ENCODE measurements at regions not wholly inside any gene's neighbourhood (a gene's known extent, or its start where the extent isn't known, plus 50 kb on each side); places are given as distances from the start of the nearest gene placed in this dataset.

DNA sequence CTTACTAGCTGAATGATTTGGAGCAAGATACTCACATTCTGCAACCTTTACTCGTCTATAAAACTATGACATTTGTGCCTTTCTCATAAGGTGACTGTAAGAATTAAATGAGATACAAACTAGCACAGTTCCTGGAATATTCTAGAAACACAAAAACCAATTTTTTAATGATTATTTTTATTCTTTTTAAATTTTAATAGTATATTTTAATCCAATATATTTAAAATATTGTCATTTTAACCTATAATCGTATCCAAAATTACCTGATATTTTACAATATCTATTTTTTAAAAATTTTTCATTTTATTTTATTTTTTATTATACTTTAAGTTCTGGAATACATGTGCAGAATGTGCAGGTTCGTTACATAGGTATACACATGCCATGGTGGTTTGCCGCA lies 238.1 kb downstream of the OLFM4 start:
- DNase-seq (no peak), ATAC-seq (replicated peaks in 1 of 4) (no peak)
- Mint-ChIP-seq H3K36me3 (no peaks in the 10 kb centered on the region), H3K9me3 (peaks cover 2 to 7% (median 6%) of the 10 kb centered on the region in 3 donors), H3K4me3 (no peak overlapping the region), H3K27me3 (no peaks in the 10 kb centered on the region), H3K4me1 (no peaks in the 10 kb centered on the region), H3K27ac (no peak overlapping the region)
- ChIA-PET CTCF (no interaction called here), POLR2A (no interaction called here)
- Histone ChIP-seq H3K4me3 (ENCODE audit: control insufficient read depth in 1 of 2, extremely low read depth in 1 of 2, low read length in 1 of 2) (no peak overlapping the region), H3K27me3 (replicated peaks in 1 of 2; ENCODE audit: control insufficient read depth in 2 of 2, extremely low read depth in 1 of 2, insufficient read depth in 2 of 2, low read length in 1 of 2) (no peaks in the 10 kb centered on the region), H3K9me3 (no peaks in the 10 kb centered on the region), H3K4me1 (ENCODE audit: control insufficient read depth in 1 of 2, extremely low read depth in 1 of 2, insufficient read depth in 2 of 2, low read length in 2 of 2) (no peaks in the 10 kb centered on the region), H3K27ac (ENCODE audit: low read length) (no peak overlapping the region), H3K36me3 (ENCODE audit: control insufficient read depth in 2 of 2, extremely low read depth in 1 of 2, insufficient read depth in 1 of 2, low read length in 1 of 2) (no peaks in the 10 kb centered on the region)
- WGBS (ENCODE audit: insufficient coverage) = no CpG with 5 or more reads among the region's 4 CpGs

- no peaks in the 10 kb centered on the region for H3K27me3 Mint-ChIP-seq
- Histone ChIP-seq H3K36me3 (ENCODE audit: control insufficient read depth in 2 of 2, extremely low read depth in 1 of 2, insufficient read depth in 1 of 2, low read length in 1 of 2) (no peaks in the 10 kb centered on the region), H3K9me3 (no peaks in the 10 kb centered on the region), H3K27me3 (replicated peaks in 1 of 2; ENCODE audit: control insufficient read depth in 2 of 2, extremely low read depth in 1 of 2, insufficient read depth in 2 of 2, low read length in 1 of 2) (no peaks in the 10 kb centered on the region), H3K27ac (ENCODE audit: low read length) (no peak overlapping the region), H3K4me1 (ENCODE audit: control insufficient read depth in 1 of 2, extremely low read depth in 1 of 2, insufficient read depth in 2 of 2, low read length in 2 of 2) (no peaks in the 10 kb centered on the region), H3K4me3 (ENCODE audit: control insufficient read depth in 1 of 2, extremely low read depth in 1 of 2, low read length in 1 of 2) (no peak overlapping the region)
- H3K4me1 Mint-ChIP-seq = no peaks in the 10 kb centered on the region
- ChIA-PET CTCF (no interaction called here), POLR2A (no interaction called here)
- no peak for DNase-seq
- 77% methylated on average over 3 of the region's 6 CpGs for WGBS (ENCODE audit: insufficient coverage)
- no peak overlapping the region for H3K27ac Mint-ChIP-seq
- ATAC-seq (replicated peaks in 1 of 4) = no peak
- no peaks in the 10 kb centered on the region for H3K36me3 Mint-ChIP-seq
- peaks cover 3 to 7% (median 7%) of the 10 kb centered on the region in 3 donors for H3K9me3 Mint-ChIP-seq
- H3K4me3 Mint-ChIP-seq = no peak overlapping the region
Observed at GRCh38 chr13:53269634-53270033, 241.0 kb downstream of the OLFM4 start.

DNA sequence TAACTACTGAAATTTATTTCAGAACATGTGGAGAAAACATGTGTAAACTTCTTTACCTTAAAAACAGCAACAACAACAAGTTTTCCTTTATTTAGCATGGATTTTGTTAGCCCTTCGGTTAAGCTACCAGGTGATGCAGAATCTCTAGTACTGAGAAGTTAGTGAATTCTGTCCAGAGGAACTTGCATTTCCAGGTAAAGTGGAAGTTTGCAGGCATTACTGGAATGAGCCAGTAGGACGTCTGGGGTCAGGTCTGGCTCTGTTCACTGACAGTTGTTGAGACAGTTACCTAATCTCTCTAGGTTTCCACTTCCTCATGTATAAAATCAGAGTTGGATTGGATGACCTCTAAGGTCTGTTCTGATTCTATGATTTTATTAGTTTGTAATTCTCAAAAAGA lies 244.3 kb downstream of the OLFM4 start:
- Histone ChIP-seq H3K27ac (ENCODE audit: low read length) (no peak overlapping the region), H3K27me3 (replicated peaks in 1 of 2; ENCODE audit: control insufficient read depth in 2 of 2, extremely low read depth in 1 of 2, insufficient read depth in 2 of 2, low read length in 1 of 2) (no peaks in the 10 kb centered on the region), H3K4me3 (ENCODE audit: control insufficient read depth in 1 of 2, extremely low read depth in 1 of 2, low read length in 1 of 2) (no peak overlapping the region), H3K9me3 (no peaks in the 10 kb centered on the region), H3K4me1 (ENCODE audit: control insufficient read depth in 1 of 2, extremely low read depth in 1 of 2, insufficient read depth in 2 of 2, low read length in 2 of 2) (no peaks in the 10 kb centered on the region), H3K36me3 (ENCODE audit: control insufficient read depth in 2 of 2, extremely low read depth in 1 of 2, insufficient read depth in 1 of 2, low read length in 1 of 2) (no peaks in the 10 kb centered on the region)
- DNase-seq (no peak), ATAC-seq (replicated peaks in 1 of 4) (no peak)
- peaks cover 0 to 7% (median 3%) of the 10 kb centered on the region in 3 donors for H3K9me3 Mint-ChIP-seq
- H3K27me3 Mint-ChIP-seq = no peaks in the 10 kb centered on the region
- no peaks in the 10 kb centered on the region for H3K36me3 Mint-ChIP-seq
- no peaks in the 10 kb centered on the region for H3K4me1 Mint-ChIP-seq
- no peak overlapping the region for H3K4me3 Mint-ChIP-seq
- 67% methylated on average over 2 of the region's 2 CpGs for WGBS (ENCODE audit: insufficient coverage)
- ChIA-PET CTCF (no interaction called here), POLR2A (no interaction called here)
- no peak overlapping the region for H3K27ac Mint-ChIP-seq

- no peak for ATAC-seq (replicated peaks in 1 of 4)
- peaks cover 0 to 4% (median 3%) of the 10 kb centered on the region in 3 donors for H3K9me3 Mint-ChIP-seq
- CTCF ChIA-PET = no interaction called here
Observed at GRCh38 chr13:53276265-53276664, 247.7 kb downstream of the OLFM4 start.

DNA sequence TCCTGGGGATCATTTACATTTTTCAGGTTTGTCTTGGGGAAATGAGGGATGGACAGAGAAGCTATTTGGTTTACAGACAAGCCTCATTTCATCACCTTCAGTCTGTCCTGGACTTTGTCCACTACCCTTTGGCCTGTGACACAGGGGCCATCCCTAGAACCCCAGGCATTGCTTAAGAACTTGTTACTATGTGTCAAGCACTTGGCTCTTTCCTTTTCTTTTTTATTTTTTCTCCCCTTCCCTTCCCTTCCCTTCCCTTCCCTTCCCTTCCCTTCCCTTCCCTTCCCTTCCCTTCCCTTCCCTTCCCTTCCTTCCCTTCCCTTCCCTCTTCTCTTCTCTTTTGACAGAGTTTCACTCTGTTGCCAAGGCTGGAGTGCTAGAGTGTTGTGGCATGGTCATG lies 253.1 kb downstream of the OLFM4 start:
- H3K36me3 ChIP-seq (ENCODE audit: control insufficient read depth in 2 of 2, extremely low read depth in 1 of 2, insufficient read depth in 1 of 2, low read length in 1 of 2) = no peaks in the 10 kb centered on the region
- ATAC-seq (replicated peaks in 1 of 4) (no peak), DNase-seq (no peak)
- H3K27ac ChIP-seq (ENCODE audit: low read length) = no peak overlapping the region
- Mint-ChIP-seq H3K4me1 (no peaks in the 10 kb centered on the region), H3K9me3 (peaks cover 0 to 1% (median 0%) of the 10 kb centered on the region in 3 donors), H3K4me3 (no peak overlapping the region), H3K27ac (no peak overlapping the region), H3K36me3 (no peaks in the 10 kb centered on the region), H3K27me3 (no peaks in the 10 kb centered on the region)
- ChIA-PET CTCF (no interaction called here), POLR2A (no interaction called here)
- H3K27me3 ChIP-seq (replicated peaks in 1 of 2; ENCODE audit: control insufficient read depth in 2 of 2, extremely low read depth in 1 of 2, insufficient read depth in 2 of 2, low read length in 1 of 2) = no peaks in the 10 kb centered on the region
- H3K4me3 ChIP-seq (ENCODE audit: control insufficient read depth in 1 of 2, extremely low read depth in 1 of 2, low read length in 1 of 2) = no peak overlapping the region
- H3K4me1 ChIP-seq (ENCODE audit: control insufficient read depth in 1 of 2, extremely low read depth in 1 of 2, insufficient read depth in 2 of 2, low read length in 2 of 2) = no peaks in the 10 kb centered on the region
- H3K9me3 ChIP-seq = no peaks in the 10 kb centered on the region

More at GRCh38 chr13:53276265-53276664, 247.7 kb downstream of the OLFM4 start:
- H3K4me3 Mint-ChIP-seq = no peak overlapping the region
- H3K4me1 Mint-ChIP-seq = no peaks in the 10 kb centered on the region
- no peaks in the 10 kb centered on the region for H3K36me3 Mint-ChIP-seq
- no peaks in the 10 kb centered on the region for H3K4me1 ChIP-seq (ENCODE audit: control insufficient read depth in 1 of 2, extremely low read depth in 1 of 2, insufficient read depth in 2 of 2, low read length in 2 of 2)
- POLR2A ChIA-PET = no interaction called here
- H3K27me3 Mint-ChIP-seq = no peaks in the 10 kb centered on the region
- H3K4me3 ChIP-seq (ENCODE audit: control insufficient read depth in 1 of 2, extremely low read depth in 1 of 2, low read length in 1 of 2) = no peak overlapping the region
- H3K27ac Mint-ChIP-seq = no peak overlapping the region
- no peaks in the 10 kb centered on the region for H3K9me3 ChIP-seq
- no peak for DNase-seq
- no CpG with 5 or more reads among the region's 2 CpGs for WGBS (ENCODE audit: insufficient coverage)
- H3K27ac ChIP-seq (ENCODE audit: low read length) = no peak overlapping the region
- no peaks in the 10 kb centered on the region for H3K27me3 ChIP-seq (replicated peaks in 1 of 2; ENCODE audit: control insufficient read depth in 2 of 2, extremely low read depth in 1 of 2, insufficient read depth in 2 of 2, low read length in 1 of 2)
- no peaks in the 10 kb centered on the region for H3K36me3 ChIP-seq (ENCODE audit: control insufficient read depth in 2 of 2, extremely low read depth in 1 of 2, insufficient read depth in 1 of 2, low read length in 1 of 2)

GRCh38 chr13:53285896-53286430 lies 257.4 kb downstream of the OLFM4 start:
- ATAC-seq (replicated peaks in 1 of 4) (no peak), DNase-seq (no peak)
- Histone ChIP-seq H3K36me3 (ENCODE audit: control insufficient read depth in 2 of 2, extremely low read depth in 1 of 2, insufficient read depth in 1 of 2, low read length in 1 of 2) (no peaks in the 10 kb centered on the region), H3K27ac (ENCODE audit: low read length) (no peak overlapping the region), H3K9me3 (no peaks in the 10 kb centered on the region), H3K27me3 (replicated peaks in 1 of 2; ENCODE audit: control insufficient read depth in 2 of 2, extremely low read depth in 1 of 2, insufficient read depth in 2 of 2, low read length in 1 of 2) (no peaks in the 10 kb centered on the region), H3K4me3 (ENCODE audit: control insufficient read depth in 1 of 2, extremely low read depth in 1 of 2, low read length in 1 of 2) (no peak overlapping the region), H3K4me1 (ENCODE audit: control insufficient read depth in 1 of 2, extremely low read depth in 1 of 2, insufficient read depth in 2 of 2, low read length in 2 of 2) (no peaks in the 10 kb centered on the region)
- WGBS (ENCODE audit: insufficient coverage) = no CpG with 5 or more reads among the region's 7 CpGs
- no peaks in the 10 kb centered on the region for H3K27me3 Mint-ChIP-seq
- H3K4me3 Mint-ChIP-seq = no peak overlapping the region
- H3K27ac Mint-ChIP-seq = no peak overlapping the region
- CTCF ChIA-PET = interaction anchor here in 1 of 2 donors (0.7 kb wide), 1 partner anchor 33 kb away, joined by 4 read pairs; no protein-coding TSS in a partner anchor
- POLR2A ChIA-PET = no interaction called here
- no peaks in the 10 kb centered on the region for H3K4me1 Mint-ChIP-seq
- no peaks in the 10 kb centered on the region for H3K36me3 Mint-ChIP-seq
- peaks cover 0 to 1% (median under 1%) of the 10 kb centered on the region in 3 donors for H3K9me3 Mint-ChIP-seq

GRCh38 chr13:53298396-53298795 lies 269.8 kb downstream of the OLFM4 start:
- Mint-ChIP-seq H3K9me3 (peaks cover 3% of the 10 kb centered on the region in 3 donors), H3K4me3 (no peak overlapping the region), H3K4me1 (no peaks in the 10 kb centered on the region), H3K27me3 (no peaks in the 10 kb centered on the region), H3K36me3 (no peaks in the 10 kb centered on the region), H3K27ac (no peak overlapping the region)
- POLR2A ChIA-PET = no interaction called here
- DNase-seq (no peak), ATAC-seq (replicated peaks in 1 of 4) (no peak)
- no peaks in the 10 kb centered on the region for H3K9me3 ChIP-seq
- no peaks in the 10 kb centered on the region for H3K27me3 ChIP-seq (replicated peaks in 1 of 2; ENCODE audit: control insufficient read depth in 2 of 2, extremely low read depth in 1 of 2, insufficient read depth in 2 of 2, low read length in 1 of 2)
- no peaks in the 10 kb centered on the region for H3K36me3 ChIP-seq (ENCODE audit: control insufficient read depth in 2 of 2, extremely low read depth in 1 of 2, insufficient read depth in 1 of 2, low read length in 1 of 2)
- no CpG with 5 or more reads among the region's 1 CpG for WGBS (ENCODE audit: insufficient coverage)
- H3K27ac ChIP-seq (ENCODE audit: low read length) = no peak overlapping the region
- CTCF ChIA-PET = no interaction called here
- H3K4me1 ChIP-seq (ENCODE audit: control insufficient read depth in 1 of 2, extremely low read depth in 1 of 2, insufficient read depth in 2 of 2, low read length in 2 of 2) = no peaks in the 10 kb centered on the region
- no peak overlapping the region for H3K4me3 ChIP-seq (ENCODE audit: control insufficient read depth in 1 of 2, extremely low read depth in 1 of 2, low read length in 1 of 2)

Data from T-cell (primary cell).